H1 (cell line): ENCODE measurements at regions not wholly inside any gene's neighbourhood (a gene's known extent, or its start where the extent isn't known, plus 50 kb on each side); places are given as distances from the start of the nearest gene placed in this dataset.

Experiments used
- CTCF ChIA-PET: fragments of 300-600 bp; sonication (Branson Sonifier 250); formaldehyde crosslinking; loops from one replicate; lab custom pipeline; 2021; ENCODE audit not compliant: partially characterized antibody; lab: Charles Lee
- POLR2A ChIA-PET: fragments of 300-600 bp; sonication (Branson Sonifier 250); formaldehyde crosslinking; loops from one replicate; lab custom pipeline; 2021; ENCODE audit warnings: inconsistent platforms; ENCODE audit not compliant: partially characterized antibody; lab: Charles Lee
- DNase-seq, 2 experiments: peaks; one replicate each; pipeline versions ENCODE4 v3.0.0 to v3.0.0-alpha.2; 2010 to 2022; ENCODE audit warnings: low spot score in 2 of 2, low read depth in 1 of 2, mixed read lengths in 1 of 2
- FAIRE-seq: peaks from 2 replicates; lab custom pipeline; 2011; peaks lifted over from hg19 to GRCh38; lab: Jason Lieb, UNC
- H2AFZ ChIP-seq: 2 replicates; pipeline ENCODE4 v1.8.1; 2012; ENCODE audit warnings: low read length, inconsistent platforms
- H2AK5ac ChIP-seq: 2 replicates; pipeline ENCODE4 v1.6.1; 2013; ENCODE audit warnings: low read depth, low read length
- H2BK120ac ChIP-seq: replicated peaks from 2 replicates; pipeline ENCODE3; 2013; ENCODE audit warnings: low read depth, low read length, inconsistent platforms
- H2BK12ac ChIP-seq: 2 replicates; pipeline ENCODE4 v1.6.1; 2013; ENCODE audit warnings: low read depth, low read length
- H2BK15ac ChIP-seq: 2 replicates; pipeline ENCODE4 v1.6.1; 2013; ENCODE audit warnings: low read length
- H2BK20ac ChIP-seq: 2 replicates; pipeline ENCODE4 v1.6.1; 2013; ENCODE audit warnings: low read length
- H2BK5ac ChIP-seq: 2 replicates; pipeline ENCODE4 v1.6.1; 2013; ENCODE audit warnings: low read depth, low read length
- H3K14ac ChIP-seq: 2 replicates; pipeline ENCODE4 v1.6.1; 2013; ENCODE audit warnings: inconsistent platforms; ENCODE audit not compliant: insufficient read length
- H3K18ac ChIP-seq: 2 replicates; pipeline ENCODE4 v1.6.1; 2013; ENCODE audit warnings: low read length; ENCODE audit errors: extremely low read depth
- H3K23ac ChIP-seq: 2 replicates; pipeline ENCODE4 v1.6.1; 2013; ENCODE audit warnings: inconsistent platforms; ENCODE audit not compliant: insufficient read length
- H3K23me2 ChIP-seq: 2 replicates; pipeline ENCODE4 v1.6.1; 2013; ENCODE audit warnings: low read depth, low read length
- H3K27ac ChIP-seq: 2 replicates; pipeline ENCODE4 v1.6.1; 2011; ENCODE audit warnings: low read depth, low read length, inconsistent platforms
- H3K27me3 ChIP-seq, 4 experiments: replicated peaks in 1 of 4; 1 replicate in 1 of 4; 2 replicates in 3 of 4; pipeline versions ENCODE4 v1.6.1 to v1.8.1; 2011 to 2013; ENCODE audit warnings: low read length in 3 of 4, mild to moderate bottlenecking in 3 of 4, inconsistent platforms in 2 of 4, mixed read lengths in 2 of 4, moderate library complexity in 1 of 4; ENCODE audit not compliant: control insufficient read depth in 3 of 4, insufficient read depth in 3 of 4; ENCODE audit errors: extremely low read depth in 1 of 4
- H3K36me3 ChIP-seq, 4 experiments: 2 replicates each; pipeline versions ENCODE4 v1.6.1 to v1.8.1; 2011 to 2013; ENCODE audit warnings: mild to moderate bottlenecking in 4 of 4, low read length in 3 of 4, moderate library complexity in 2 of 4, control low read depth in 1 of 4, inconsistent platforms in 1 of 4; ENCODE audit not compliant: insufficient read depth in 4 of 4, control insufficient read depth in 2 of 4
- H3K4ac ChIP-seq: replicated peaks from 2 replicates; pipeline ENCODE3; 2013; ENCODE audit warnings: low read length, low read depth, mixed read lengths, inconsistent platforms; ENCODE audit not compliant: insufficient read length
- H3K4me1 ChIP-seq, 4 experiments: replicated peaks in 1 of 4; 1 replicate in 1 of 4; 2 replicates in 3 of 4; pipeline versions ENCODE4 v1.6.1 to v1.8.1; 2011 to 2013; ENCODE audit warnings: low read length in 3 of 4, inconsistent platforms in 2 of 4, mixed read lengths in 1 of 4; ENCODE audit not compliant: insufficient read depth in 4 of 4, control insufficient read depth in 3 of 4
- H3K4me2 ChIP-seq, 2 experiments: 2 replicates each; pipeline versions ENCODE4 v1.6.1 to v1.8.1; 2011 to 2013; ENCODE audit warnings: low read depth in 2 of 2, low read length in 2 of 2, control low read depth in 1 of 2, inconsistent platforms in 1 of 2, mild to moderate bottlenecking in 1 of 2; ENCODE audit not compliant: insufficient read depth in 1 of 2
- H3K4me3 ChIP-seq, 4 experiments: fragments of 200-600, 300-600 bp in 1 of 4; sonication (generic), shearing (Covaris generic), sonication (Bioruptor Twin) in 1 of 4; 2 replicates each; pipeline versions ENCODE4 v1.5.1 to v1.8.1; 2011 to 2016; ENCODE audit warnings: low read length in 4 of 4, low read depth in 3 of 4, control low read depth in 2 of 4, inconsistent platforms in 2 of 4, mild to moderate bottlenecking in 2 of 4, mixed read lengths in 1 of 4, moderate library complexity in 1 of 4; ENCODE audit not compliant: insufficient read depth in 2 of 4; ENCODE audit errors: extremely low read depth in 1 of 4
- H3K56ac ChIP-seq: replicated peaks from 2 replicates; pipeline ENCODE3; 2013; ENCODE audit warnings: low read depth, mild to moderate bottlenecking, mixed read lengths, low read length, inconsistent platforms; ENCODE audit not compliant: insufficient read length
- H3K79me1 ChIP-seq: 2 replicates; pipeline ENCODE4 v1.6.1; 2013; ENCODE audit warnings: low read depth, low read length, control low read depth
- H3K79me2 ChIP-seq, 2 experiments: 2 replicates each; pipeline versions ENCODE4 v1.6.1 to v1.8.1; 2012 to 2013; ENCODE audit warnings: low read length in 2 of 2, mild to moderate bottlenecking in 2 of 2, inconsistent platforms in 1 of 2; ENCODE audit not compliant: insufficient read depth in 2 of 2, control insufficient read depth in 1 of 2
- H3K9ac ChIP-seq, 4 experiments: replicated peaks in 1 of 4; 1 replicate in 1 of 4; 2 replicates in 3 of 4; pipeline versions ENCODE4 v1.6.1 to v1.8.1; 2011 to 2013; ENCODE audit warnings: low read depth in 3 of 4, low read length in 3 of 4, control low read depth in 2 of 4, mild to moderate bottlenecking in 2 of 4, moderate library complexity in 2 of 4, inconsistent platforms in 1 of 4; ENCODE audit errors: extremely low read depth in 1 of 4
- H3K9me3 ChIP-seq, 2 experiments: 2 replicates each; pipeline versions ENCODE4 v1.6.1 to v1.8.1; 2012 to 2013; ENCODE audit warnings: mild to moderate bottlenecking in 2 of 2, moderate library complexity in 2 of 2, control low read depth in 1 of 2, inconsistent platforms in 1 of 2, low read depth in 1 of 2, low read length in 1 of 2, mixed read lengths in 1 of 2; ENCODE audit not compliant: insufficient read depth in 2 of 2
- H4K20me1 ChIP-seq, 2 experiments: replicated peaks in 1 of 2; 2 replicates each; pipeline versions ENCODE3 to v1.8.1; 2011 to 2013; ENCODE audit warnings: inconsistent platforms in 2 of 2, low read length in 2 of 2, mild to moderate bottlenecking in 1 of 2; ENCODE audit not compliant: insufficient read depth in 2 of 2, control insufficient read depth in 1 of 2
- H4K5ac ChIP-seq: 2 replicates; pipeline ENCODE4 v1.6.1; 2013; ENCODE audit warnings: low read length, low read depth, mixed read lengths, inconsistent platforms; ENCODE audit not compliant: insufficient read length
- H4K8ac ChIP-seq: 2 replicates; pipeline ENCODE4 v1.8.0; 2013; ENCODE audit warnings: mild to moderate bottlenecking, moderate library complexity, low read length, inconsistent platforms; ENCODE audit not compliant: insufficient read depth; ENCODE audit errors: extremely low read depth
- H4K91ac ChIP-seq: replicated peaks from 2 replicates; pipeline ENCODE3; 2013; ENCODE audit warnings: low read length, mixed read lengths, inconsistent platforms; ENCODE audit not compliant: insufficient read length
- BACH1 ChIP-seq: IDR thresholded peaks from 2 replicates; pipeline ENCODE4 v1.6.1; 2012; ENCODE audit warnings: low read length, improper control_type of control experiment
- CHD2 ChIP-seq: IDR thresholded peaks from 2 replicates; pipeline ENCODE4 v1.6.1; 2012; ENCODE audit warnings: low read length, improper control_type of control experiment
- EP300 ChIP-seq, 2 experiments: IDR thresholded peaks; 1 replicate in 1 of 2; 2 replicates in 1 of 2; pipeline ENCODE4 v1.6.1; 2011 to 2012; ENCODE audit warnings: low read depth in 2 of 2, low read length in 2 of 2, mild to moderate bottlenecking in 2 of 2, borderline replicate concordance in 1 of 2, inconsistent platforms in 1 of 2, moderate library complexity in 1 of 2
- EZH2 ChIP-seq: fragments of 200-600 bp; sonication (generic); IDR thresholded peaks from 2 replicates; pipeline ENCODE4 v1.7.1; 2012; ENCODE audit warnings: low read depth, mild to moderate bottlenecking, moderate library complexity, low read length, inconsistent platforms; ENCODE audit not compliant: severe bottlenecking
- NANOG ChIP-seq: IDR thresholded peaks from 2 replicates; pipeline ENCODE4 v1.6.1; 2011; ENCODE audit warnings: low read length, low read depth, mild to moderate bottlenecking, inconsistent platforms; ENCODE audit not compliant: insufficient read depth, poor library complexity, severe bottlenecking
- POU5F1 ChIP-seq: IDR thresholded peaks from 2 replicates; pipeline ENCODE4 v1.6.1; 2011; ENCODE audit warnings: low read depth, mild to moderate bottlenecking, low read length, moderate library complexity
- SRF ChIP-seq: IDR thresholded peaks from 2 replicates; pipeline ENCODE4 v1.6.1; 2011; ENCODE audit warnings: mild to moderate bottlenecking, low read depth, low read length, moderate library complexity
- WGBS, 2 experiments: shearing (Covaris generic) in 1 of 2; methylation state at CpG; one replicate each; pipeline versions ENCODE4 v1.1.6 to v1.1.7; 2013 to 2015; ENCODE audit warnings: low lambda C conversion rate in 2 of 2, mixed read lengths in 2 of 2, inconsistent platforms in 1 of 2, low coverage in 1 of 2, missing lambda C conversion rate in 1 of 2; ENCODE audit not compliant: insufficient replicate concordance in 2 of 2, insufficient coverage in 1 of 2, insufficient read length in 1 of 2; ENCODE audit errors: extremely low coverage in 1 of 2, missing lambda C conversion rate in 1 of 2; 5-methylcytosine and 5-hydroxymethylcytosine counted together
- TF ChIP-seq, protein P1 (sequence below), 3 experiments: IDR thresholded peaks; 1 replicate in 2 of 3; 2 replicates in 1 of 3; pipeline versions ENCODE4 v1.5.1 to v1.6.1; 2011; ENCODE audit warnings: low read length in 3 of 3, mild to moderate bottlenecking in 3 of 3, inconsistent platforms in 2 of 3, low read depth in 1 of 3, moderate library complexity in 1 of 3; ENCODE audit not compliant: insufficient read depth in 1 of 3; ENCODE audit errors: control extremely low read depth in 1 of 3

DNA sequence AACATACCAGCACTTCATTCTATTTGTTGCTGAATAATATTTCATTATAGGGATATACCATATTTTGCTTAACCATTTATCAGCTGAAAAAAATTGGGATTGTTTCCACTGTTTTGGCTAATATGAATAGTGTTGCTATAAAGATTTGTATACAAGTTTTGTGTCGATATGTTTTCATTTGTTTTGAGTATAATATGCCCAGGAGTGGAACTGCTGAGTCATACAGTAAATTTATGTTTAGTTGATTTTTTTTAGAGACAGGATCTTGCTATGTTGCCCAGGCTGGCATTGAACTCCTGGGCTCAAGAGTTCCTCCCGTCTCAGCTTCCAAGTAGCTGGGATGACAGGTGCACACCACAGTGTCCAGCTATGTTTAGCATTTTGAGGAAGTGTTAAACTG is 131.5 kb upstream of the TMCC3 start:
- TF ChIP-seq CHD2 (no peak), EP300 (IDR thresholded peaks at IDR 0.05; ENCODE audit: borderline replicate concordance in 1 of 2, low read depth in 2 of 2, low read length in 2 of 2) (no peak), POU5F1 (no peak), BACH1 (no peak), SRF (no peak), EZH2 (no peak), NANOG (no peak)
- TF ChIP-seq, protein P1, sequence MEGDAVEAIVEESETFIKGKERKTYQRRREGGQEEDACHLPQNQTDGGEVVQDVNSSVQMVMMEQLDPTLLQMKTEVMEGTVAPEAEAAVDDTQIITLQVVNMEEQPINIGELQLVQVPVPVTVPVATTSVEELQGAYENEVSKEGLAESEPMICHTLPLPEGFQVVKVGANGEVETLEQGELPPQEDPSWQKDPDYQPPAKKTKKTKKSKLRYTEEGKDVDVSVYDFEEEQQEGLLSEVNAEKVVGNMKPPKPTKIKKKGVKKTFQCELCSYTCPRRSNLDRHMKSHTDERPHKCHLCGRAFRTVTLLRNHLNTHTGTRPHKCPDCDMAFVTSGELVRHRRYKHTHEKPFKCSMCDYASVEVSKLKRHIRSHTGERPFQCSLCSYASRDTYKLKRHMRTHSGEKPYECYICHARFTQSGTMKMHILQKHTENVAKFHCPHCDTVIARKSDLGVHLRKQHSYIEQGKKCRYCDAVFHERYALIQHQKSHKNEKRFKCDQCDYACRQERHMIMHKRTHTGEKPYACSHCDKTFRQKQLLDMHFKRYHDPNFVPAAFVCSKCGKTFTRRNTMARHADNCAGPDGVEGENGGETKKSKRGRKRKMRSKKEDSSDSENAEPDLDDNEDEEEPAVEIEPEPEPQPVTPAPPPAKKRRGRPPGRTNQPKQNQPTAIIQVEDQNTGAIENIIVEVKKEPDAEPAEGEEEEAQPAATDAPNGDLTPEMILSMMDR (IDR thresholded peaks at IDR 0.05; ENCODE audit: control extremely low read depth in 1 of 3, insufficient read depth in 1 of 3, low read depth in 1 of 3, low read length in 3 of 3), result no peak
- Histone ChIP-seq H2AFZ (no peak overlapping the region), H3K4me3 (no peak overlapping the region), H2BK5ac (no peak overlapping the region), H3K79me2 (no peaks in the 10 kb centered on the region), H3K23me2 (no peaks in the 10 kb centered on the region), H3K36me3 (no peaks in the 10 kb centered on the region), H3K9me3 (no peaks in the 10 kb centered on the region), H3K27ac (no peak overlapping the region), H3K4ac (no peak overlapping the region), H2BK20ac (no peak overlapping the region), H3K9ac (no peak overlapping the region), H4K8ac (no peak overlapping the region), H2BK15ac (no peak overlapping the region), H4K5ac (no peak overlapping the region), H3K79me1 (no peaks in the 10 kb centered on the region), H2AK5ac (no peak overlapping the region), H4K91ac (no peak overlapping the region), H2BK120ac (no peak overlapping the region), H3K18ac (no peak overlapping the region), H2BK12ac (no peak overlapping the region), H3K23ac (no peak overlapping the region), H3K14ac (no peak overlapping the region), H3K4me2 (no peak overlapping the region), H4K20me1 (no peaks in the 10 kb centered on the region), H3K27me3 (no peaks in the 10 kb centered on the region), H3K56ac (no peak overlapping the region), H3K4me1 (no peaks in the 10 kb centered on the region)
- ChIA-PET POLR2A (interaction anchor here (0.7 kb wide), 1 partner anchor 12 kb away, joined by 3 read pairs; no protein-coding TSS in a partner anchor), CTCF (interaction anchor here (1.0 kb wide), 1 partner anchor 138 kb away, joined by 3 read pairs; no protein-coding TSS in a partner anchor)
- FAIRE-seq (no peak), DNase-seq (no peak)
- WGBS, 2 experiments, result 94% methylated on average over 2 of the region's 2 CpGs; no CpG with 5 or more reads in 1 of the 2 experiments
